GM23248 (cell line): ENCODE measurements at regions not wholly inside any gene's neighbourhood (a gene's known extent, or its start where the extent isn't known, plus 50 kb on each side); places are given as distances from the start of the nearest gene placed in this dataset.

Experiments
- DNase-seq: peaks from one replicate; pipeline ENCODE4 v3.0.0-alpha.2; 2015
- H2AFZ ChIP-seq: fragments of 200-600 bp; sonication (generic); 2 replicates; pipeline ENCODE4 v1.6.1; 2016; ENCODE audit warnings: antibody characterized with exemption
- H3F3A ChIP-seq: fragments of 200-600 bp; sonication (generic); 2 replicates; pipeline ENCODE4 v1.6.1; 2016; ENCODE audit warnings: mild to moderate bottlenecking, antibody characterized with exemption, mixed run types; ENCODE audit not compliant: insufficient read depth
- H3K27ac ChIP-seq: fragments of 200-600 bp; sonication (generic); 2 replicates; pipeline ENCODE4 v1.5.1; 2016; ENCODE audit warnings: mild to moderate bottlenecking
- H3K27me3 ChIP-seq: fragments of 200-600 bp; sonication (generic); replicated peaks from 2 replicates; pipeline ENCODE4 v1.6.1; 2016; ENCODE audit warnings: mild to moderate bottlenecking; ENCODE audit not compliant: insufficient read depth
- H3K36me3 ChIP-seq: fragments of 200-600 bp; sonication (generic); 2 replicates; pipeline ENCODE4 v1.6.1; 2016; ENCODE audit warnings: low read depth, mild to moderate bottlenecking
- H3K4me1 ChIP-seq: fragments of 200-600 bp; sonication (generic); 2 replicates; pipeline ENCODE4 v1.6.1; 2016; ENCODE audit warnings: mild to moderate bottlenecking; ENCODE audit not compliant: insufficient read depth
- H3K4me2 ChIP-seq: fragments of 200-600 bp; sonication (generic); one replicate; pipeline ENCODE4 v1.6.1; 2016; ENCODE audit warnings: mild to moderate bottlenecking; ENCODE audit not compliant: unreplicated experiment
- H3K4me3 ChIP-seq: fragments of 200-600 bp; sonication (generic); 2 replicates; pipeline ENCODE4 v1.5.1; 2016; ENCODE audit warnings: mild to moderate bottlenecking
- H3K79me2 ChIP-seq: fragments of 200-600 bp; sonication (generic); 2 replicates; pipeline ENCODE4 v1.6.1; 2016; ENCODE audit warnings: mild to moderate bottlenecking; ENCODE audit not compliant: insufficient read depth
- H3K9ac ChIP-seq: fragments of 200-600 bp; sonication (generic); 2 replicates; pipeline ENCODE4 v1.6.1; 2016; ENCODE audit warnings: mild to moderate bottlenecking
- H3K9me2 ChIP-seq: fragments of 200-600 bp; sonication (generic); 2 replicates; pipeline ENCODE4 v1.6.1; 2016; ENCODE audit warnings: mixed run types, mild to moderate bottlenecking, moderate library complexity; ENCODE audit not compliant: insufficient read depth
- H3K9me3 ChIP-seq: fragments of 200-600 bp; sonication (generic); one replicate; pipeline ENCODE4 v1.6.1; 2017; ENCODE audit warnings: low read depth
- H4K20me1 ChIP-seq: fragments of 200-600 bp; sonication (generic); 2 replicates; pipeline ENCODE4 v1.6.0; 2016; ENCODE audit not compliant: insufficient read depth
- EZH2 ChIP-seq: fragments of 200-600 bp; sonication (generic); IDR thresholded peaks from 2 replicates; pipeline ENCODE4 v1.6.1; 2018; ENCODE audit warnings: antibody characterized with exemption, mild to moderate bottlenecking; ENCODE audit not compliant: insufficient read depth, poor library complexity, severe bottlenecking
- EZH2phosphoT487 ChIP-seq: fragments of 200-600 bp; sonication (generic); IDR thresholded peaks from 2 replicates; pipeline ENCODE4 v1.6.1; 2018; ENCODE audit warnings: antibody characterized with exemption, moderate library complexity, mild to moderate bottlenecking, low read depth; ENCODE audit not compliant: insufficient read depth
- WGBS, 2 experiments: methylation state at CpG; one replicate each; pipeline ENCODE4 v1.1.6; 2015 to 2017; ENCODE audit warnings: low lambda C conversion rate in 2 of 2, low coverage in 1 of 2; ENCODE audit errors: missing lambda C conversion rate in 2 of 2; 5-methylcytosine and 5-hydroxymethylcytosine counted together
- in situ Hi-C: fragments of 300-500 bp; cut with MboI; formaldehyde crosslinking; loops from 2 replicates; pipeline ENCODE4 v1.15.0; 2020

- Histone ChIP-seq H3K4me3 (no peak overlapping the region), H4K20me1 (no peaks in the 10 kb centered on the region), H3K79me2 (no peaks in the 10 kb centered on the region), H3K36me3 (no peaks in the 10 kb centered on the region), H3K9ac (no peak overlapping the region), H3K9me2 (no peaks in the 10 kb centered on the region), H3F3A (no peaks in the 10 kb centered on the region), H3K27ac (no peak overlapping the region), H3K9me3 (peaks cover 3% of the 10 kb centered on the region), H2AFZ (no peak overlapping the region), H3K4me2 (no peak overlapping the region), H3K4me1 (no peaks in the 10 kb centered on the region), H3K27me3 (no peaks in the 10 kb centered on the region)
- TF ChIP-seq EZH2 (no peak), EZH2phosphoT487 (no peak)
- in situ Hi-C loops = no loop called here
- no peak for DNase-seq
- WGBS, 2 experiments = 16 to 30% methylated on average over 4 of the region's 4 CpGs
These were observed 329.1 kb downstream of the SAMD5 start for GRCh38 chr6:147837540-147837939.

GRCh38 chr6:147839708-147840610, 331.5 kb downstream of the SAMD5 start:
- H3K27me3 ChIP-seq = no peaks in the 10 kb centered on the region

GRCh38 chr6:147841547-147842148, 333.2 kb downstream of the SAMD5 start:
- peaks cover 5% of the 10 kb centered on the region for H3K9me3 ChIP-seq
- H2AFZ ChIP-seq = no peak overlapping the region
- no peak overlapping the region for H3K4me2 ChIP-seq
- no peak overlapping the region for H3K27ac ChIP-seq
- H3K36me3 ChIP-seq = no peaks in the 10 kb centered on the region
- H4K20me1 ChIP-seq = no peaks in the 10 kb centered on the region
- 0% methylated on average over 1 of the region's 1 CpG for WGBS, 2 experiments
- H3K4me3 ChIP-seq = no peak overlapping the region
- H3K9ac ChIP-seq = no peak overlapping the region
- no peaks in the 10 kb centered on the region for H3K4me1 ChIP-seq
- H3K79me2 ChIP-seq = no peaks in the 10 kb centered on the region
- no peaks in the 10 kb centered on the region for H3F3A ChIP-seq
- in situ Hi-C loops = no loop called here
- no peak for DNase-seq
- H3K27me3 ChIP-seq = no peaks in the 10 kb centered on the region
- H3K9me2 ChIP-seq = no peaks in the 10 kb centered on the region
- TF ChIP-seq EZH2phosphoT487 (no peak), EZH2 (no peak)

More at GRCh38 chr6:147839708-147840610, 331.5 kb downstream of the SAMD5 start:
- H2AFZ ChIP-seq = no peak overlapping the region
- H3K4me2 ChIP-seq = no peak overlapping the region
- no peak overlapping the region for H3K9ac ChIP-seq
- no peak overlapping the region for H3K27ac ChIP-seq
- no peaks in the 10 kb centered on the region for H3K36me3 ChIP-seq
- H3F3A ChIP-seq = no peaks in the 10 kb centered on the region
- no peaks in the 10 kb centered on the region for H3K9me2 ChIP-seq
- TF ChIP-seq EZH2 (no peak), EZH2phosphoT487 (no peak)
- no peak for DNase-seq
- in situ Hi-C loops = no loop called here
- H3K79me2 ChIP-seq = no peaks in the 10 kb centered on the region
- H3K4me1 ChIP-seq = no peaks in the 10 kb centered on the region
- peaks cover 6% of the 10 kb centered on the region for H3K9me3 ChIP-seq
- H4K20me1 ChIP-seq = no peaks in the 10 kb centered on the region
- H3K4me3 ChIP-seq = no peak overlapping the region
- 6 to 10% methylated on average over 2 of the region's 2 CpGs for WGBS, 2 experiments

GRCh38 chr6:147849401-147850330, 341.2 kb downstream of the SAMD5 start:
- H3K27me3 ChIP-seq = no peaks in the 10 kb centered on the region
- H3K9me2 ChIP-seq = no peaks in the 10 kb centered on the region
- H3K27ac ChIP-seq = no peak overlapping the region
- DNase-seq = no peak
- H3K36me3 ChIP-seq = no peaks in the 10 kb centered on the region
- H3K79me2 ChIP-seq = no peaks in the 10 kb centered on the region
- no peak overlapping the region for H3K4me2 ChIP-seq
- H3K9me3 ChIP-seq = no peaks in the 10 kb centered on the region
- H3K9ac ChIP-seq = no peak overlapping the region
- H3K4me1 ChIP-seq = no peaks in the 10 kb centered on the region
- no peak overlapping the region for H2AFZ ChIP-seq
- no peak overlapping the region for H3K4me3 ChIP-seq
- in situ Hi-C loops = no loop called here
- TF ChIP-seq EZH2 (no peak), EZH2phosphoT487 (no peak)
- H4K20me1 ChIP-seq = no peaks in the 10 kb centered on the region
- no peaks in the 10 kb centered on the region for H3F3A ChIP-seq
- 9 to 13% methylated on average over 10 of the region's 10 CpGs for WGBS, 2 experiments
